KOPT-K1 (cell line): ENCODE measurements at regions not wholly inside any gene's neighbourhood (a gene's known extent, or its start where the extent isn't known, plus 50 kb on each side); places are given as distances from the start of the nearest gene placed in this dataset.
"Not testable (repeated sequence)": the region's sequence is repeated elsewhere in the genome, so short reads cannot be mapped to it uniquely, and the experiment has no call there.

Source experiments
- H3K27ac ChIP-seq: fragments of 200-600 bp; sonication (generic); 2 replicates; pipeline ENCODE4 v1.5.1; 2016; ENCODE audit warnings: antibody characterized with exemption, mild to moderate bottlenecking, low read depth, low read length; ENCODE audit not compliant: poor library complexity, severe bottlenecking
- H3K36me3 ChIP-seq: fragments of 200-600 bp; sonication (generic); 2 replicates; pipeline ENCODE4 v1.5.1; 2017; ENCODE audit warnings: antibody characterized with exemption, mild to moderate bottlenecking, low read length, moderate library complexity; ENCODE audit not compliant: insufficient read depth
- H3K9me3 ChIP-seq: fragments of 200-600 bp; sonication (generic); 2 replicates; pipeline ENCODE4 v1.5.1; 2017; ENCODE audit warnings: antibody characterized with exemption, low read length, mild to moderate bottlenecking; ENCODE audit not compliant: insufficient read depth, poor library complexity, severe bottlenecking

DNA sequence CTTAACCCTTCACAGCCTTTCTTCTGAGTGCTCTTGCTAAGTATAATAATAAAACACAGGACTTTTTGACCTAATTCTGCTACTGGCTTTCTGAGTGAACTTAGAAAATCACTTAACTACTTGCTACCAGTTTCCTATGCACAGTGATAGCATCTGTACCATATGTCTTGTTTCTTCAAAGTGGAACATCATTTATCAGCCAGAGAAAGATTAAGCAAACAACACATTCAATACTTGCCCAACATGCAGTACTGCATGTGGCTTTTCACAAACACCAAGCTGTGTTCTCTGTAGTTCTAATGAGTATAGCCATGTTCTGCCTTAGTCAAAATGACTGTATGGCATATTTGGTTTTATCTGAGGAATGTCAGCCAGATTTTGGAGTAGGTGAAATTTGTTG lies 1286.6 kb upstream of the ZEB2 start:
- Histone ChIP-seq H3K27ac (no peak overlapping the region), H3K36me3 (no peaks in the 10 kb centered on the region), H3K9me3 (no peaks in the 10 kb centered on the region)

- H3K27ac ChIP-seq: no peak overlapping the region
- no peaks in the 10 kb centered on the region for H3K9me3 ChIP-seq
- no peaks in the 10 kb centered on the region for H3K36me3 ChIP-seq
Measured at GRCh38 chr2:145802133-145802532, 1282.2 kb upstream of the ZEB2 start.

DNA sequence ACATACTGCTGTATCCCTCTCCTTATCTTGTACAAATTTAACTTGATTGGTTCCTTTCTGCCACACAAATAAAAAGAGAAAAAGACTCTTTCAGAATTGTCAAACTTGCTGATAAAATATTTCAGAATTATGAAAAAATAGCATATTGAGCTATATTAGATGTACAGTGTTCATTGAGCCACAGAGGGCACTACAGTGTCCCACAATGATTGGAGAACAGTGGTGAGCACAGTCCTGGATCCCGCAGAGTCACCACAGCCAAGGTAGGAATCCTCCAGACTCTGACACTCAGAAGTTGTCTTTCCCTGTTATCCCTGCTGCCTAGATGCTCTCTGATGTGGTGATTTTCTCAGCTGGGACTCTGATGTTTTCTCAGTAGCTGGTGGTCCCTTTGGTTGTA lies 1281.3 kb upstream of the ZEB2 start:
- H3K36me3 ChIP-seq: no peaks in the 10 kb centered on the region
- H3K9me3 ChIP-seq: no peaks in the 10 kb centered on the region
- H3K27ac ChIP-seq: no peak overlapping the region

- Histone ChIP-seq H3K27ac (no peak overlapping the region), H3K9me3 (no peaks in the 10 kb centered on the region), H3K36me3 (no peaks in the 10 kb centered on the region)
Measured at GRCh38 chr2:145800151-145801091, 1280.5 kb upstream of the ZEB2 start.

- Histone ChIP-seq H3K36me3 (no peaks in the 10 kb centered on the region), H3K27ac (no peak overlapping the region), H3K9me3 (no peaks in the 10 kb centered on the region)
Measured at GRCh38 chr2:145799595-145800108, 1279.7 kb upstream of the ZEB2 start.

DNA sequence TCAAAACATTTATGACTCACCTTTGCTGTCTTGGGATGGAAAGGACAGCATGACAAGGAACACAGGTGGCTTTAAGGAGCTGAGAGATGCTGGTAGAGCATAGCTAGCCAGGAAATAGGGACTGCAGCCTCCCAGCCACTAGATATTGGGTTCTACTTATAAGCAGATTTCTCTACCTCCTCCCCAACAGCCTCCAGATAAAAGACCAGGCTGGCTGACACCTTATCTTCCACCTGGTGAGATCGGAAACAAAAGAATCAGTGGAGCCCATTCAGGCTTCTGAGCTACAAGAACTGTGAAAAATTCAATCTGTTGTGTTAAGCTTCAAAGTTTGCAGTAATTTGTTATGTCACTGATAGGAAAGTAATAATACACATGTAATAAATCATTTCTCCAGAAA lies 1278.5 kb upstream of the ZEB2 start:
- Histone ChIP-seq H3K36me3 (no peaks in the 10 kb centered on the region), H3K9me3 (no peaks in the 10 kb centered on the region), H3K27ac (no peak overlapping the region)

DNA sequence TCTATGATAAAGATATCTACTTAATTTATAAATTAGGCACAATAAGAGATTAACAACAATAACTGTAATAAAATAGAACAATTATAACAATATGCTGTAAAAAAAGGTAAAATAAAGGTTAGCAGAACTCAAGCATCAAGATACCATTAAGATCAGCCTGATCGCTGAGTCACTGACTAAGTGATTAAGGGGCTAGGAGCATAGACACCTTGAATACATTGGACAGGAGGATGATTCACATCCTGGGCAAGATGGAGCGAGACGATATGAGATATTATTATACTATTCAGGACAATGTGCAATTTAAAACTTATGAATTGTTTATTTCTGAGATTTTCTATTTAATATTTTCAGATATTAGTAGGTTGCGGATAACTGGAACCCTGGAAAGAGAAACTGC lies 1277.8 kb upstream of the ZEB2 start:
- Histone ChIP-seq H3K9me3 (no peaks in the 10 kb centered on the region), H3K27ac (no peak overlapping the region), H3K36me3 (no peaks in the 10 kb centered on the region)

- H3K27ac ChIP-seq: no peak overlapping the region
- H3K9me3 ChIP-seq: no peaks in the 10 kb centered on the region
- no peaks in the 10 kb centered on the region for H3K36me3 ChIP-seq
Measured at GRCh38 chr2:145792745-145793144, 1272.8 kb upstream of the ZEB2 start.

GRCh38 chr2:145789636-145790035 lies 1269.7 kb upstream of the ZEB2 start:
- Histone ChIP-seq H3K9me3 (no peaks in the 10 kb centered on the region), H3K36me3 (no peaks in the 10 kb centered on the region), H3K27ac (no peak overlapping the region)

- not testable (repeated sequence) for H3K36me3 ChIP-seq, H3K9me3 ChIP-seq, H3K27ac ChIP-seq
Measured at GRCh38 chr2:145787597-145788361, 1267.9 kb upstream of the ZEB2 start.

DNA sequence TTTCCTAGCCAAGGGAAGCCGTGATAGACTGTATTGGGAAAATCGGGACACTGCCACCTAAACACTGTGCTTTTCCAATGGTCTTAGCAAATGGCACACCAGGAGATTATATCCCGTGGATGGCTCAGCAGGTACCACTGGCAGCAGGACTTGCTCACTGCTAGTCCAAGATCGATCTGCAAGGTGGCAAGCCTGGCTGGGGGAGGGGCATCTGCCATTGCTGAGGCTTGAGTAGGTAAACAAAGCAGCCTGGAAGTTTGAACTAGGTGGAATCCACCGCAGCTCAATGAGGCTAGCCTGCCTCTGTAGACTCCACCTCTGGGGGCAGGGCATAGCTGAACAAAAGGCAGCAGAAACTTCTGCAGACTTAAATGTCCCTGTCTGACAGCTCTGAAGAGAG lies 1262.7 kb upstream of the ZEB2 start:
- not testable (repeated sequence) for H3K9me3 ChIP-seq, H3K27ac ChIP-seq, H3K36me3 ChIP-seq

DNA sequence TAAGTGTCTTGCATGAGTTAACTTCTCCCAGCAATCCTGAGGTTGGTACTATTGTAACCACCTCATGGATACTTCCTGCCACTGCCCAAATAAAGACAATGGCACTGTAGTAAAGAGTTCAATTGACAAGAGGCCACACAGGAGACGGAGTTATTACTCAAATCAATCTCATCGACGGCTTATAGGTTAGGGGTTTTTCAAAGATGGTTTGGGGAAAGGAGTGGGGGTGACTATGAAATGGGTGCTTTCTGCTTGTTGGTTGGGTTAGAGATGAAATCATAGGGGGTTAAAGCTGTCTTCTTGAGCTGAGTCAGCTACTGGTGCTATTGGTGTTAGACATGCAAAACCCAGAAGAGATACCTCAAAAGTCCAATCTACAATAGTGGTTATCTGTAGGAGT lies 1258.0 kb upstream of the ZEB2 start:
- Histone ChIP-seq H3K36me3 (no peaks in the 10 kb centered on the region), H3K27ac (no peak overlapping the region), H3K9me3 (no peaks in the 10 kb centered on the region)

DNA sequence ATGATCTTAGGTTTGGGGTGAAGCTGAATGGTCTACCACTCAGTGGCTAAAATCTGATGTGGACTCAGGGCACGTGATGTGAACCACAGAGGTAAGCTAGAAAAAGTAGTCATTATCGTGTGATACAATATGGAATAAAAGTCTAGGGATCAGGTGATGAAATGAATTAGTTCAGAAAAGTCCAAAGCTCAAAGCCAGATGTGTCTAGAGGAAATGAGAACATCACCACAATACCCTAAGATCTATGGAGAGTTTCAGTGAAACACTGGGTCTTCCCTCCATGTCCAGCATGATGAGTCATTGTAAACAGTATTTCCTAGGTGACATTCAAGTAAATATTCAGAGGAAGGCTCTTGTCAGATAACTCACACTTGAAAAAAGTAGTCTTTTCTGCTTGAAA lies 1257.4 kb upstream of the ZEB2 start:
- Histone ChIP-seq H3K9me3 (no peaks in the 10 kb centered on the region), H3K27ac (no peak overlapping the region)

GRCh38 chr2:145775591-145775990 lies 1255.7 kb upstream of the ZEB2 start:
- Histone ChIP-seq H3K27ac (no peak overlapping the region), H3K9me3 (no peaks in the 10 kb centered on the region), H3K36me3 (no peaks in the 10 kb centered on the region)

More for the DNA sequence above, 1257.4 kb upstream of the ZEB2 start:
- H3K36me3 ChIP-seq: no peaks in the 10 kb centered on the region

DNA sequence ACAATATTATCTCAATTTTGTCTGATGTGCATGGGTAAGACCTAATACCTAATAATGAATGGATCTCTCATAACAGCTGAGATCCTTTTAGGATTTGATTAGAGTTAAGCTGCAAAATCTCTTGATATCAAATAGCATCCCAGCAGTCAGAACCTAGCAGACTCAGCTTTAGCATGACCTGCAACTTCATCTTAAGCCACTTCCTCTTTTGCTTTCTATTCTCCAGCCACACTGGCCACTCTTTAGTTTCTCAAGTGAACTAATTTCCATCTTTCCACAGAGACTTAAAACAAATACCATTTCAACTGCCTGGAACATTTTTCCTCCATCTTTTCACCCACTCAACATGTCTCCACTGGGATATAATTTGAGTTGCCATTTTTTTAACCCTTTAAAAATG lies 1251.6 kb upstream of the ZEB2 start:
- H3K9me3 ChIP-seq: no peaks in the 10 kb centered on the region
- no peaks in the 10 kb centered on the region for H3K36me3 ChIP-seq
- no peak overlapping the region for H3K27ac ChIP-seq
